Esophagus squamous epithelium (tissue), 5 donors: ENCODE measurements at regions not wholly inside any gene's neighbourhood (a gene's known extent, or its start where the extent isn't known, plus 50 kb on each side); places are given as distances from the start of the nearest gene placed in this dataset.

ENCODE experiments used
- DNase-seq: peaks from one replicate; lab custom pipeline; 2025; lab: John Stamatoyannopoulos, UW
- H3K27ac ChIP-seq, 4 donors: fragments of 200-600 bp; sonication (generic); one replicate each; pipeline ENCODE4 v1.5.1; 2016 to 2019; ENCODE audit warnings: mild to moderate bottlenecking in 1 of 4
- H3K27me3 ChIP-seq, 4 donors: fragments of 200-600 bp; sonication (generic); 1 replicate in 3 of 4; 2 replicates in 1 of 4; pipeline versions ENCODE4 v1.5.1 to v1.6.0; 2017 to 2021; ENCODE audit warnings: antibody characterized with exemption in 1 of 4
- H3K36me3 ChIP-seq, 3 donors: fragments of 200-600 bp; sonication (generic); one replicate each; pipeline ENCODE4 v1.5.1; 2016 to 2019
- H3K4me1 ChIP-seq, 3 donors: fragments of 200-600 bp; sonication (generic); one replicate each; pipeline ENCODE4 v1.5.1; 2017 to 2019
- H3K4me3 ChIP-seq, 4 donors: fragments of 200-600 bp; sonication (generic); 1 replicate in 3 of 4; 2 replicates in 1 of 4; pipeline ENCODE4 v1.5.1; 2016 to 2019; ENCODE audit warnings: mild to moderate bottlenecking in 2 of 4, moderate library complexity in 1 of 4
- H3K9me3 ChIP-seq, 3 donors: fragments of 200-600 bp; sonication (generic); one replicate each; pipeline ENCODE4 v1.5.1; 2016 to 2019
- POLR2A ChIP-seq, 4 donors: fragments of 450-650 bp; IDR thresholded peaks; one replicate each; pipeline ENCODE4 v1.6.1; 2017; ENCODE audit warnings: antibody characterized with exemption in 4 of 4, mild to moderate bottlenecking in 4 of 4, moderate library complexity in 3 of 4
- WGBS, 2 donors: methylation state at CpG; one replicate each; pipeline ENCODE4 v1.1.5; 2018; 5-methylcytosine and 5-hydroxymethylcytosine counted together
- intact Hi-C: fragments of 100-400 bp; cut with DNase I; formaldehyde crosslinking; loops from one replicate; pipeline ENCODE4 v1.15.0; 2022
- TF ChIP-seq, protein P1 (sequence below), 6 experiments: fragments of 450-650 bp in 4 of 6; fragments of 200-600 bp in 2 of 6; sonication (generic) in 2 of 6; IDR thresholded peaks; one replicate each; pipeline ENCODE4 v1.5.1; 2016 to 2019; ENCODE audit warnings: antibody characterized with exemption in 6 of 6, mild to moderate bottlenecking in 4 of 6, moderate library complexity in 4 of 6
- donor health status: DM: yes; HTN: yes; CAD: no.

DNA sequence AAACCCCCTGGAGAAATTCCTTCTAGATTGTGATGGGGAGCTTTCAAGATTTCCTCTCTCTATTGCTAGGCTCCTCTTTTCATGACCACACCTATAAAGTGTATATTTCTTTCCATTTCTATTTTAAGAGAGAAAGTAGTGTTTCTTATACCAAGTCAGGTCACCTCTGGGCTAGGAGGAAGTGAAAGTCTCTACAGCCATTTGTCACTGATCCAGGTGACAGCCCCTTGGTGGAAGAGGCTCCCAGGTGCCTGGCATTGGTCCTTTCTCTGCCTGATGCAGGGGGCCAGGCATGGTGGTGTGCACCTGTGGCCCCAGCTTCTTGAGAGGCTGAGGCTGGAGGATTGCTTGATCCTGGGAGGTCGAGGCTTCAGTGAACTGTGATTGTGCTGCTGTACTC, 64.7 kb downstream of the DHCR7 start:
- TF ChIP-seq, protein P1, sequence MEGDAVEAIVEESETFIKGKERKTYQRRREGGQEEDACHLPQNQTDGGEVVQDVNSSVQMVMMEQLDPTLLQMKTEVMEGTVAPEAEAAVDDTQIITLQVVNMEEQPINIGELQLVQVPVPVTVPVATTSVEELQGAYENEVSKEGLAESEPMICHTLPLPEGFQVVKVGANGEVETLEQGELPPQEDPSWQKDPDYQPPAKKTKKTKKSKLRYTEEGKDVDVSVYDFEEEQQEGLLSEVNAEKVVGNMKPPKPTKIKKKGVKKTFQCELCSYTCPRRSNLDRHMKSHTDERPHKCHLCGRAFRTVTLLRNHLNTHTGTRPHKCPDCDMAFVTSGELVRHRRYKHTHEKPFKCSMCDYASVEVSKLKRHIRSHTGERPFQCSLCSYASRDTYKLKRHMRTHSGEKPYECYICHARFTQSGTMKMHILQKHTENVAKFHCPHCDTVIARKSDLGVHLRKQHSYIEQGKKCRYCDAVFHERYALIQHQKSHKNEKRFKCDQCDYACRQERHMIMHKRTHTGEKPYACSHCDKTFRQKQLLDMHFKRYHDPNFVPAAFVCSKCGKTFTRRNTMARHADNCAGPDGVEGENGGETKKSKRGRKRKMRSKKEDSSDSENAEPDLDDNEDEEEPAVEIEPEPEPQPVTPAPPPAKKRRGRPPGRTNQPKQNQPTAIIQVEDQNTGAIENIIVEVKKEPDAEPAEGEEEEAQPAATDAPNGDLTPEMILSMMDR (IDR thresholded peaks at IDR 0.05) = no peak
- TF ChIP-seq POLR2A (IDR thresholded peaks at IDR 0.05) = no peak
- WGBS, 2 donors = no CpG with 5 or more reads among the region's 1 CpG
- intact Hi-C loops = no loop called here
- Histone ChIP-seq H3K4me3 (no peak overlapping the region), H3K27me3 (peaks cover 0 to 27% (median 0%) of the 10 kb centered on the region in 4 donors), H3K4me1 (no peaks in the 10 kb centered on the region), H3K9me3 (no peaks in the 10 kb centered on the region), H3K27ac (no peak overlapping the region), H3K36me3 (no peaks in the 10 kb centered on the region)
- no peak for DNase-seq

- WGBS, 2 donors = 68 to 84% methylated on average over 3 to 5 of the region's 5 CpGs
- Histone ChIP-seq H3K27ac (no peak overlapping the region), H3K4me1 (no peaks in the 10 kb centered on the region), H3K4me3 (no peak overlapping the region), H3K9me3 (no peaks in the 10 kb centered on the region), H3K36me3 (no peaks in the 10 kb centered on the region), H3K27me3 (peaks cover 0 to 25% (median 0%) of the 10 kb centered on the region in 4 donors)
- no peak for TF ChIP-seq POLR2A (IDR thresholded peaks at IDR 0.05)
- TF ChIP-seq, protein P1 (IDR thresholded peaks at IDR 0.05) = no peak
- DNase-seq = no peak
- intact Hi-C loops = no loop called here
Observed at GRCh38 chr11:71381781-71382505, 66.2 kb downstream of the DHCR7 start.

DNA sequence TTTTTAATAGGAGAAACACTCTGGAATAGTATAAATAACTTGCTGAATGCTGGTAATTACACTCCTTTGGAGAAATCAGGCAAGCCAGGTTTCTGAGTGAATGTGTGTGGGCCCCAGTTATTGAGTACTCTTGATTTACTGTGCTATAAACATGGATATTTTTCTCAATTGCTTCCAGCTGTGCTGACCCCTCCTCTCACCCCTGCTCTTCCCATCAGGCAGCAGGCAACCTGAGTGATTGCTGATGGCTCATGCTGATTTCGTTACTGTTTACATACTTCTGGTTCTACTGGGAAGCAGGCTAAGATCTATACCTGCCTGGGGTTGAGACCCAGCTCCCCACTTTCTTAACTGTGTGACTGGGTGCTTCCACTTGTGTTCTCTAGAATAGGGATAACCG, 68.5 kb downstream of the DHCR7 start:
- Histone ChIP-seq H3K27ac (no peak overlapping the region), H3K36me3 (no peaks in the 10 kb centered on the region), H3K27me3 (peaks cover 0 to 37% (median 0%) of the 10 kb centered on the region in 4 donors), H3K4me1 (no peaks in the 10 kb centered on the region), H3K9me3 (no peaks in the 10 kb centered on the region), H3K4me3 (no peak overlapping the region)
- TF ChIP-seq, protein P1 (IDR thresholded peaks at IDR 0.05) = no peak
- TF ChIP-seq POLR2A (IDR thresholded peaks at IDR 0.05) = no peak
- 22 to 83% methylated on average over 1 to 2 of the region's 2 CpGs for WGBS, 2 donors
- DNase-seq = no peak
- intact Hi-C loops = no loop called here

GRCh38 chr11:71373791-71374454, 74.3 kb downstream of the DHCR7 start:
- no peaks in the 10 kb centered on the region for H3K9me3 ChIP-seq
- TF ChIP-seq, protein P1 (IDR thresholded peaks at IDR 0.05) = no peak
- H3K27me3 ChIP-seq = peaks cover 0 to 30% (median 0%) of the 10 kb centered on the region in 4 donors
- intact Hi-C loops = no loop called here
- H3K36me3 ChIP-seq = no peaks in the 10 kb centered on the region
- no peaks in the 10 kb centered on the region for H3K4me1 ChIP-seq
- H3K27ac ChIP-seq = no peak overlapping the region
- no peak overlapping the region for H3K4me3 ChIP-seq
- 56 to 68% methylated on average over 7 of the region's 7 CpGs for WGBS, 2 donors
- DNase-seq = no peak
